GM23248 (cell line): ENCODE measurements at regions not wholly inside any gene's neighbourhood (a gene's known extent, or its start where the extent isn't known, plus 50 kb on each side); places are given as distances from the start of the nearest gene placed in this dataset.

Experiments
- DNase-seq: peaks from one replicate; pipeline ENCODE4 v3.0.0-alpha.2; 2015
- H2AFZ ChIP-seq: fragments of 200-600 bp; sonication (generic); 2 replicates; pipeline ENCODE4 v1.6.1; 2016; ENCODE audit warnings: antibody characterized with exemption
- H3F3A ChIP-seq: fragments of 200-600 bp; sonication (generic); 2 replicates; pipeline ENCODE4 v1.6.1; 2016; ENCODE audit warnings: mild to moderate bottlenecking, antibody characterized with exemption, mixed run types; ENCODE audit not compliant: insufficient read depth
- H3K27ac ChIP-seq: fragments of 200-600 bp; sonication (generic); 2 replicates; pipeline ENCODE4 v1.5.1; 2016; ENCODE audit warnings: mild to moderate bottlenecking
- H3K27me3 ChIP-seq: fragments of 200-600 bp; sonication (generic); replicated peaks from 2 replicates; pipeline ENCODE4 v1.6.1; 2016; ENCODE audit warnings: mild to moderate bottlenecking; ENCODE audit not compliant: insufficient read depth
- H3K36me3 ChIP-seq: fragments of 200-600 bp; sonication (generic); 2 replicates; pipeline ENCODE4 v1.6.1; 2016; ENCODE audit warnings: low read depth, mild to moderate bottlenecking
- H3K4me1 ChIP-seq: fragments of 200-600 bp; sonication (generic); 2 replicates; pipeline ENCODE4 v1.6.1; 2016; ENCODE audit warnings: mild to moderate bottlenecking; ENCODE audit not compliant: insufficient read depth
- H3K4me2 ChIP-seq: fragments of 200-600 bp; sonication (generic); one replicate; pipeline ENCODE4 v1.6.1; 2016; ENCODE audit warnings: mild to moderate bottlenecking; ENCODE audit not compliant: unreplicated experiment
- H3K4me3 ChIP-seq: fragments of 200-600 bp; sonication (generic); 2 replicates; pipeline ENCODE4 v1.5.1; 2016; ENCODE audit warnings: mild to moderate bottlenecking
- H3K79me2 ChIP-seq: fragments of 200-600 bp; sonication (generic); 2 replicates; pipeline ENCODE4 v1.6.1; 2016; ENCODE audit warnings: mild to moderate bottlenecking; ENCODE audit not compliant: insufficient read depth
- H3K9ac ChIP-seq: fragments of 200-600 bp; sonication (generic); 2 replicates; pipeline ENCODE4 v1.6.1; 2016; ENCODE audit warnings: mild to moderate bottlenecking
- H3K9me2 ChIP-seq: fragments of 200-600 bp; sonication (generic); 2 replicates; pipeline ENCODE4 v1.6.1; 2016; ENCODE audit warnings: mixed run types, mild to moderate bottlenecking, moderate library complexity; ENCODE audit not compliant: insufficient read depth
- H3K9me3 ChIP-seq: fragments of 200-600 bp; sonication (generic); one replicate; pipeline ENCODE4 v1.6.1; 2017; ENCODE audit warnings: low read depth
- H4K20me1 ChIP-seq: fragments of 200-600 bp; sonication (generic); 2 replicates; pipeline ENCODE4 v1.6.0; 2016; ENCODE audit not compliant: insufficient read depth
- EZH2 ChIP-seq: fragments of 200-600 bp; sonication (generic); IDR thresholded peaks from 2 replicates; pipeline ENCODE4 v1.6.1; 2018; ENCODE audit warnings: antibody characterized with exemption, mild to moderate bottlenecking; ENCODE audit not compliant: insufficient read depth, poor library complexity, severe bottlenecking
- EZH2phosphoT487 ChIP-seq: fragments of 200-600 bp; sonication (generic); IDR thresholded peaks from 2 replicates; pipeline ENCODE4 v1.6.1; 2018; ENCODE audit warnings: antibody characterized with exemption, moderate library complexity, mild to moderate bottlenecking, low read depth; ENCODE audit not compliant: insufficient read depth
- WGBS, 2 experiments: methylation state at CpG; one replicate each; pipeline ENCODE4 v1.1.6; 2015 to 2017; ENCODE audit warnings: low lambda C conversion rate in 2 of 2, low coverage in 1 of 2; ENCODE audit errors: missing lambda C conversion rate in 2 of 2; 5-methylcytosine and 5-hydroxymethylcytosine counted together
- in situ Hi-C: fragments of 300-500 bp; cut with MboI; formaldehyde crosslinking; loops from 2 replicates; pipeline ENCODE4 v1.15.0; 2020

DNA sequence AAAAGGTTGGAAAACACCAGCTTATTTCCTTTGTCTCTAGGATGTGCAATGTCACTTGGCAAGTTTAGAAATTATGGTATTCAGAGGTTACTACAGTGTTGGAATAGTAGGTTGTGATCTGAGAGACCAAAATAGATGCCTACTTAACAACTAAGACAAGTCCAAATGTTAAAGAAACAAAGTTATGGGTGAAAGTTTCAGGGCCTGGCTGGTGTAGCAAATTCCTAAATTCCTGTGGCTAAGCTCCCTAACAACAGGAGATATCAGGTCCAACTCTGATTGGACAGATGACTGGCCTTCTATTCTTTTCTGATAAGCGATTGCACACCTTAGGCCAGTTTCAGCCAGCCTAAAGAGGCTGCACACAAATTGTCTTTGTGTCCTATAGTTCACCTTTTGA is 873.5 kb downstream of the REEP3 start:
- Histone ChIP-seq H3F3A (no peaks in the 10 kb centered on the region), H3K9ac (no peak overlapping the region), H4K20me1 (no peaks in the 10 kb centered on the region), H3K27ac (no peak overlapping the region), H3K4me2 (no peak overlapping the region), H3K4me1 (no peaks in the 10 kb centered on the region), H3K27me3 (no peaks in the 10 kb centered on the region), H2AFZ (no peak overlapping the region), H3K9me2 (no peaks in the 10 kb centered on the region), H3K36me3 (no peaks in the 10 kb centered on the region), H3K9me3 (no peaks in the 10 kb centered on the region), H3K79me2 (no peaks in the 10 kb centered on the region), H3K4me3 (no peak overlapping the region)
- 5 to 6% methylated on average over 1 of the region's 1 CpG for WGBS, 2 experiments
- no peak for DNase-seq
- in situ Hi-C loops = no loop called here
- no peak for TF ChIP-seq EZH2phosphoT487
- no peak for TF ChIP-seq EZH2

DNA sequence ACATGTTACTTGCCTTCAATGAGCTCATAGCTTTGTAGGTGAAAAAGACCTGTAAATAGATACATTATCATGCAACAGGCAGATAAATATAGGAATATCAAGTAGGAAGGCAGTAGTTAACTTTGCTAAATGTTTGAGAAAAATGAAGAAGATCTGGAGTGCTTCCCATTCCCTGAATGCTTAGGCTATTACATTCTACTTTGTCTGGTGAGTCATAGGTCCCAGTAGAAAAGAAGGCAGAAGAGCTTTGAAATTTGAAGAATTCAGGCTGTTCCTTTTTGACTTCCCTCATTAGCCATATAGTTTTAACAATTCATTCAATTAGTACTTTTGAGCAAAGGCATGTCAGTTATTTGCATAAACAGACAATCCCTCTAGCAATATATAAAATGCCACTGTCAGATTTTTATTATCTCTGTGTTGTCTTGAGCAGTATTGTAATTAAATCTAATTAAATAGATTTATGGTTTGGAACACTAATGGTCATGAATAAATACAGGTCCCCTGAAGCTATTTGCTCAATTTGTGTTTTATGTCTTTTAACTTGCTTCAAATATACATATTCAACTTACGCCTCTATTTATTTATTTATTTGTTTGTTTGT is 875.0 kb downstream of the REEP3 start:
- Histone ChIP-seq H3K4me2 (no peak overlapping the region), H3K9me3 (no peaks in the 10 kb centered on the region), H4K20me1 (no peaks in the 10 kb centered on the region), H3K27me3 (no peaks in the 10 kb centered on the region), H3F3A (no peaks in the 10 kb centered on the region), H3K27ac (no peak overlapping the region), H3K9ac (no peak overlapping the region), H3K9me2 (no peaks in the 10 kb centered on the region), H2AFZ (no peak overlapping the region), H3K36me3 (no peaks in the 10 kb centered on the region), H3K79me2 (no peaks in the 10 kb centered on the region), H3K4me1 (no peaks in the 10 kb centered on the region), H3K4me3 (no peak overlapping the region)
- in situ Hi-C loops = no loop called here
- TF ChIP-seq EZH2 (no peak), EZH2phosphoT487 (no peak)
- WGBS, 2 experiments = 47 to 55% methylated on average over 1 of the region's 1 CpG
- peak; percentile 28 for DNase-seq

DNA sequence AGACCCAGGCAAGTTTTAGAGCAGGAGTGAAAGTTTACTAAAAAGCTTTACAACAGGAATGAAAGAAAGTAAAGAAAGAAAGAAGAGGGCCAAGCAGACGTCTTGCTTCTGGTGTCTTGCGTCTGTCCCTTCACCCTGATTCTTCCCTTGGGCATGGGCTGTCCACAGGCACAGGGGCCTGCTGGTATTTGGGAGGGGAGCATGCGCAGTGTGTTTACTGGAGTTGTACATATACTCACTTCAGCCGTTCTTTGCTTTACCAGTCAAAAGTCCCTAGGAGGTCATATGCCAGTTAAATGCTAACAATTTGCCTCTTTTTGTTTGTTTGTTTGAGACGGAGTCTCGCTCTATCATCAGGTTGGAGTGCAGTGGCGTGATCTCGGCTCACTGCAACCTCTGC is 875.9 kb downstream of the REEP3 start:
- DNase-seq = no peak
- Histone ChIP-seq H3K4me2 (no peak overlapping the region), H3K4me3 (no peak overlapping the region), H3K36me3 (no peaks in the 10 kb centered on the region), H3K9me2 (no peaks in the 10 kb centered on the region), H3F3A (no peaks in the 10 kb centered on the region), H3K27ac (no peak overlapping the region), H2AFZ (no peak overlapping the region), H3K79me2 (no peaks in the 10 kb centered on the region), H4K20me1 (no peaks in the 10 kb centered on the region), H3K27me3 (no peaks in the 10 kb centered on the region), H3K9ac (no peak overlapping the region), H3K9me3 (no peaks in the 10 kb centered on the region), H3K4me1 (no peaks in the 10 kb centered on the region)
- 41 to 44% methylated on average over 8 of the region's 8 CpGs for WGBS, 2 experiments
- TF ChIP-seq EZH2phosphoT487 (no peak), EZH2 (no peak)
- in situ Hi-C loops = no loop called here

- Histone ChIP-seq H3K27me3 (no peaks in the 10 kb centered on the region), H2AFZ (no peak overlapping the region), H3K9ac (no peak overlapping the region), H3K4me2 (no peak overlapping the region), H3K27ac (no peak overlapping the region), H4K20me1 (no peaks in the 10 kb centered on the region), H3K36me3 (no peaks in the 10 kb centered on the region), H3K79me2 (no peaks in the 10 kb centered on the region), H3K4me3 (no peak overlapping the region), H3F3A (no peaks in the 10 kb centered on the region), H3K9me2 (no peaks in the 10 kb centered on the region), H3K9me3 (no peaks in the 10 kb centered on the region), H3K4me1 (no peaks in the 10 kb centered on the region)
- in situ Hi-C loops = no loop called here
- DNase-seq = no peak
- TF ChIP-seq EZH2phosphoT487 = no peak
- no peak for TF ChIP-seq EZH2
- WGBS, 2 experiments = 3 to 9% methylated on average over 3 of the region's 3 CpGs
Observed at GRCh38 chr10:64408391-64409183, 887.4 kb downstream of the REEP3 start.

DNA sequence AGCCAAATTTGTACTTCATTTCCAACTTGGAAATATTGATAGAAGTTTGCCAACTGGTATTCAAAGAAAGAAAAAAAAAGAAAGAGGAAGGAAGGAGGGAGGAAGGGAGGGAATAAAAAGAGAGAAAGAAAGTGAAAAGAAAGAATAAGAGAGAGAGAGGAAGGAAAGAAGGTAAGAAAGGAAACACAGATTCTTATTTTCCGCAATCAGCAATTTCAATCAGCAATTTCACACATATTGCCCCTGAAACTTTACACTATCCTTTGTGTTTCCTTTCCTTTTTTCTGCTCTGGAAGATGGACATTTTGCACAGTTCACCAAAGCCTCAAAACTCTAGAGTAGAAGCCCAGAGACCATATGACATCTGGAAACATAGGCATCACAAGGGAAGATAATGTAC is 888.1 kb downstream of the REEP3 start:
- Histone ChIP-seq H2AFZ (no peak overlapping the region), H3K27me3 (no peaks in the 10 kb centered on the region), H3K4me3 (no peak overlapping the region), H3K4me2 (no peak overlapping the region), H3K27ac (no peak overlapping the region), H3K79me2 (no peaks in the 10 kb centered on the region), H3K9ac (no peak overlapping the region), H3K9me3 (no peaks in the 10 kb centered on the region), H4K20me1 (no peaks in the 10 kb centered on the region), H3K36me3 (no peaks in the 10 kb centered on the region), H3K4me1 (no peaks in the 10 kb centered on the region), H3K9me2 (no peaks in the 10 kb centered on the region), H3F3A (no peaks in the 10 kb centered on the region)
- WGBS, 2 experiments = 63 to 76% methylated on average over 1 of the region's 1 CpG
- in situ Hi-C loops = no loop called here
- TF ChIP-seq EZH2 (no peak), EZH2phosphoT487 (no peak)
- no peak for DNase-seq
